SKM-1 (cell line): ENCODE measurements at regions not wholly inside any gene's neighbourhood (a gene's known extent, or its start where the extent isn't known, plus 50 kb on each side); places are given as distances from the start of the nearest gene placed in this dataset.

Experiments
- DNase-seq: peaks from one replicate; lab custom pipeline; 2025; ENCODE audit not compliant: unreplicated experiment; lab: John Stamatoyannopoulos, UW

DNA sequence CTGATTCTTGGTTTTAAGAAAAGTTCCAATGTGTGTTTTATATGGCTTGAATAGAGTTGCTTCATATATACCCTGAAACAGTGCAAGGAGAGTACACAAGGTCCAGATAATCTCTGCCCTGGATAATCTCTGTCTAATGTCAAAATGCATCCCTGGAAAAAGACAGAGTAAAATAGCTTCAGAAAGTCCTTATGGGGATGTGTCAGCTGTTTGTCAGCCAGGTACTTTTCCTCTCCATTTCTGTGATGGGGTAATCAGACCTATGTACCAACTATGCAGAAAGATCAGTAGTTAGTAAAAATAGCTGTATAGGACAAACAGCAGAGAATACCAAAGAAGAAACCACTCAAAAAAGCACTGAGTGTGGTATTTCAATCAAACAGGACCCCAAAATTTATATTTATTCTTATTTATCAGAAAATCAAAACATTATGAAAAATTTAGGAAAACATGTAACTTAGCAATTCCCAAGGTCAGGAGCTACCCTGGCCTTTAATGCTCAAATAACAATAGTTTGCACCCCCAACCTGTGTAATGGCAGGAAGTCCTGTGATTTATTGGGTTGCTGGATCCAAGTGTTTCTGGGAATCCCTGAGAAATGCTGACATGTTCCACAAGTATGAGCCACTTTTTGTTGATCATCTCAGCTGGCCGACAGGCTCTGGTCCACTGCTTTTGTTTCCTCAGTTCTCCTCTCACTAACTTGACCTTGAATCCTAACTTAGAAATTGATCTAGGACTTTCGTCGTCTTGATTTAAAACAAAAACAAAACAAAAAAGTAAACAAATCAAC lies 69.6 kb downstream of the MDH1 start:
- DNase-seq, result no peak

DNA sequence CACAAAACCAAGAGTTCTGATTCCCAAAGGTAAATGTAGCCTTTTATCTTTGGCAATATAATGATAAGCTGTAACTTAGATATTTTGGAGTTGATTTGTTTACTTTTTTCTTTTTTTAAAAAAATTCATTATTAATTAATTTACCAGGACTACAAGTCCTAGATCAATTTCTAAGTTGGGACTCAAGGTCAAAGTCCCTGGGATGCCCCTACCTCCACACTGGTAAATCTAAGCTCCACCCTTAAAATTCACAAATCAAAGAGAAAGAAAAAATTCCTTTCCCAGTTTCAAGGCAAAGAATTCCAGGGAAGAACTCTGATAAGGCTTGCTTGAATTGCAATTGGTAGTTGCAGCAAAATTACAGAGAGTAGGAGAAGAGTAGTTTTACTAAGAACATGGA lies 71.3 kb downstream of the MDH1 start:
- DNase-seq, result no peak

DNA sequence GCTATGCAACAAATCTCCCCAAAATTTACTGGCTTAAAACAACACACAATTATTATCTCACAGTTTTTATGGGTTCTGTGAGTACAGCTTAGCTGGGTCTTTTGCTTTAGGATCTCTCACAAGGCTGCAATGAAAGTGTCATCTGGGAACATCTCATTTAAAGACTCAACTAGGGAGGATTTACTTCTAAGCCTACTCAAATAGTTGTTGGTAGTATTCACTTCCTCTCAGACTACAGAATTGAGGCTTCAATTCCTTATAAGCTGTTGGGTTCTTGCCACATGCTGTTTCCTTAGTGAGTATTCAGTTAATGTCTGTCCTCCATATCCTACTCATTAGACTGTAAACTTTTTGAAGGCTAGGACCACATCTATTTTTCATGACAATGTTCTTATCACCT lies 72.3 kb downstream of the MDH1 start:
- no peak for DNase-seq

DNA sequence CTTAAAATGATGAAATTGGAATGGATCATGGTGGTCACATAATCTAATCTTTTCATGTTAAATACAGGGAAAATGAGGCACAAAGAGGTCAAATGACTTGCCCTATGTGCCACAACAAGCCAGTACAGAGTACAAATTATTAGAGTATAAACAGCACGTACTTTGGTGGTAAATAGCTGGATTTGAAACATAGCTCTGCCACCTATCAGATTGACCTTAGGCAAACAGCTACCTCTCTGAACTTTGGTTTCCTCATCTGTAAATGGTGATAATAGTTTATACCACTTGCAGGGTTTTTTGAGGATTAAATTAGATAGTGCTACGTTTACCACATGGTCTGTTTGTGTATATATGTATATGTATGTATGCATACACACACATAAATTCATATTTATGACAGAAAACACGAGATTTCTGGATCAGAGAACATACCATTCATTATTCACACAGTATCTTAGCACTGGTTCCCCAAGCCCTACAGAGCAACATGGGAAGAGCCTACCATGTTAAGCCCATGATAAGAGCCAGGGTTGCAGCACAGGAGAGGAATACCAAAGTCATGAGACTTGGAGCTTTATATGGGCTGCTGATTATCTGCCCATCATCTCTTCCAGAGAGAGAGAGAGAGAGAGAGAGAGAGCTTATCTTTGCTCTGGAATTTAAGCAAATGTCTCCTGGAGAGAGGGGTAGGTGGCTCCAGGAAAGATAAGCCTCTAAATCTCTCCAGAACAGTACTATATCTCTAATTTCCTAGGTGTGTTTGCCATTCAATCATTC lies 73.5 kb downstream of the MDH1 start:
- DNase-seq, result no peak

DNA sequence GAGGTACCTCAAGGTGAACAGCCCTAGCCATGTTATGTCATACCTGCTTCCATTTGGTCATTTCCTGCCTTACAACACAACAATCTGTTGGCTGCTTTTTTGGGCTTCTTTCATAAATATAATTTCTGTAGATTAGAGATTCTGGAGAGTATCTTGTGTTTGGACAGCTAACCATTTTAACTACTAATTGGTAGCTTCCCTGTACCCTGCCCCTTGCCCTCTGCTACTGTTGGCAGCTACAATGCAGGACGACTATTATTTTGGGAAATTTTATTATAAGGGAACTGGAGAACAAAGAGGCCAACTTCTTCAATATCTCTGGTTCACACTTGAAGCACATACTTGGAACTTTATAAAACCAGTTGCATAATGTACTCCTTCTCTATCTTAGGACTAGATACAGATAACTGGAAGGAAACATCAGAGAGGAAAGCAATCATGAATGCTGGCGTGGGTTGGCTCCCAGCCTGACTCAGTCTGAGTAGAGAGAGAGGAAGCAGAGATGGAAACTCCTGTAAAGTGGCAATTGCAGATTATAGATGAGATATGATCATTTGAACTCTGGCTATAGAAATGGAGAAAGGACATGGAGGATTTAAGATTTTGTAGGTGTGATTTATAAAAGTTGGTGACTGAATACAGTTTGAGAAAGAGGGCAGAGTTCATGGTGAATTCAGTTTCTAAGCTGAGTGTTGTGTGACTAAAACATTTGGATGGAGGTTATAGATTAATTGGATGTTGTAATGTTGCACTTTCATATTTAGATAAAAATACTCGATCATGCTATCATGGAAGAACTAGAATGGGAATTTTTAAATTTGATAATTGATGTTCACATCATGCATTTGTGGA lies 74.5 kb downstream of the MDH1 start:
- no peak for DNase-seq

DNA sequence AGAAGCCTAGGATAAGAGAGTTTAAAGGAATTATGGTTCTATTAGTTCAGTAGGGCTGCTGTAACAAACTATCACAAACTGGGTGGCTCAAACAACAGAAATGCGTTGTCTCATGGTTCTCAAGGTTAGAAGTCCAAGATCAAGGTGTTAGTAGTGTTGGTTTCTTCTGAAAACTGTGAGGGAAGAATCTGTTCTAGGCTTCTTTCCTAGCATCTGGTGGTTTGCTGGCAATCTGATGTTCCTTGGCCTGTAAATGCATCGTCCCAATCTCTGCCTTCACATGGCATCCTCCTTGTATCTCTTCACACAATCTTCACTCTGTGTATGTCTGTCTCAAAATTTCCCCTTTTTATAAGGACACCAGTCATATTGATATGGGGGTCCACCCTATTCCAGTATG lies 76.3 kb downstream of the MDH1 start:
- DNase-seq, result no peak

DNA sequence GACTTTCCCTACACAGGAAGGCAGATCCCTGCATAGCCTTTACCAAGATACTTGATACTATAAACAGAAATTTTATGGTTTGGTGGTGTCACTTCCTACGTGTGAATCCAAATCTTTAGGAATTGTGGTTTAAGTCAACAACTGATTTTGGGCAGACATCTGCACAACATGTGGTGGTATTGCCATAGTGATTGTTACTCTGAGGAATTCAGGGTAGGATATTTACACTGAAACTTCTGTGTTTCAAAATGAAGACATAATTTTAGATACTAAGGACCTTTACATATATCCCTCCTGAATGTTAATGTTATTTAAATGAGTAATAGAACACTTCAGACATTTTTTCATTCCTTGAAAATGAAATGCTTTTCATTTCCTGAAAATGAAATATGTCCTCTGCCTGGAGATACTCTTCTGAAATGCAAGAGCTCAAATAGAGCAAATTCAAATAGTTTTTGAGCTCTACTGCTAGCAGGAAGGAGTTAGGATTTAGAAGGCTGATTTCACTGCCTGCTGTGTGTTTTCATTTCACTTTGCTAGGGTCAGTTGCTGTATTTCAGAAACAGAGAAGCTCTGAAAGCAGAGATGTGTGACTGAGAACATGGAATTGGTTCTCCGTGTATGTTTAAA lies 77.2 kb downstream of the MDH1 start:
- DNase-seq, result no peak

DNA sequence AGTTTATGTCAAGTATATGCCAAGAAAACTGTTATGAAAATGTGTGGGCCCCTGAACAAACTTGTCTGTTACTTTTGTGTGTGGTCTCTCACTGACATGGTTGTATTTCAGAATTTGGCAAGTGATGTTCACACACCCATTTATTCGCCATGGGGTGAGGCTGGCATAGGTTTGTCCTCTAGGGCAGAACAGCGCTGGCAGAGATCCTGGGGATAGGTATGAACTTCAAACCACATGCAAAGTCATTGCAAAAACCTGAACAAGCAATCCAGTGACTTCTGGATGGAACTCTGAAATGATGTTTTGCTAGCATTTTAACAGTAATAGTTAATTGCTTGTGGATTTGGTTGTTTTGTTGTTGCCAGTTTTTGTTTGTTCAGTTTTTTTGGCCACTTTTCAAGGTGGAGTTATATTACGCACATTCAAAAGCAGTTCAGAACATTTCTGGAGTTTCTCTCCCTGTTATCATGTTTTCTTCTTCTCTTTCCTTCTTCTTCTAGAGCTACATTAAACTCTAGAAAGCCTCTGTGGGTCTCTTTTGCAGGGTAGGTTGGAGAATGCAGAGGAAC lies 78.5 kb downstream of the MDH1 start:
- DNase-seq, result no peak

DNA sequence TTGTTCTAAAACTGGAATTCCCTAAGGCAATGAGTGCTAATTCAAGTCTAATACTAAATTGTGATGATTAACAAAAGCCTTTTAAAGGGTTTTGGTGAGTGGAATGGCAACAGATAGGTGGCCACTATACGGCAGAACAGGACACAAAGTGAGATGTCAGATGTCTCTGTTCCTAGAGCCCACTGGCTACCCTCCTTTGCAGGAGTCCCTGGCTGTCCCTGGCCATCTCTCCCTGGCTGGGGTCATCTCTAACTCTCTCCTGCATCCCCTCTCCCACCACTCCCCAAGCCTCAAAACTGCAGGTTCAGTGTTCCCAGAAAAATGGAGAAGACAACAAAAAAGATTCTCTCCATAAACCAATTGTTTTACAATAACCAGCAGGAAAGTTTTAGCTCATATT lies 79.2 kb downstream of the MDH1 start:
- DNase-seq, result no peak

DNA sequence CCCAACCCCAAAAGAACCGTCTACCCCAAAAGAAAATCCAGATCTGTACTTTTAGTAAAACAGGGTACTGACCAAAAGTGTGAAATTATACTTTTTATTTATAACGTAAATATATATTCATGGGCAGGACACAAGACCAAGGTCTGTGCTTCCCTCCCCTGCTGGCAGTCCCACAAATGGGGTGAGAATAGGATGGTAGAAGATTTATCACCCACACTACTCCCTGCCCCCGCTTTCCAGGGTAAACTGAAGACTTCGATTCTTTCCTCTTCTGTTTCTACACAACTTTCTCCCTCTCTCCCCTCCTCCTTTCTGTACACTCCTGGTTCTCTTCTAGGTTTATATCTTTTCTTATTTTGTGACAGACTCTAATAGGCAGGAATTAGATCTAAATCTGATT lies 79.7 kb downstream of the MDH1 start:
- DNase-seq, result no peak

DNA sequence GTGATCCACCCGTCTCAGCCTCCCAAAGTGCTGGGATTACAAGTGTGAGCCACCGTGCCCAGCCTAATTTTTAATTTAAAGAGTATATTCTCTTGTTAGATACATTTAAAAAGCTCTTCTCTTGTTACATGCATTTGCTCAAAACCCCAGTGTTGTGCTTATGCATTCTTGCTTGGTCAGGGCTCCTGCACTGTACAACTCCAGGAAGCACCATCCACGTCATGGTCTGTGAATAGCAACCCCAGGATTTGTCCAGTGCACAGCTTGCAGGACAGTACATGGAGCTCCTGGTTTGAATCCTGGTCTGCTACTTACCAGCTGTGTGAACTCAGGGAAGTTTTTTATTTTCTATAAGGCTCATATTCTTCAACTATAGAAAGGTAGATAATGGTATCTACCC lies 80.8 kb downstream of the MDH1 start:
- no peak for DNase-seq

DNA sequence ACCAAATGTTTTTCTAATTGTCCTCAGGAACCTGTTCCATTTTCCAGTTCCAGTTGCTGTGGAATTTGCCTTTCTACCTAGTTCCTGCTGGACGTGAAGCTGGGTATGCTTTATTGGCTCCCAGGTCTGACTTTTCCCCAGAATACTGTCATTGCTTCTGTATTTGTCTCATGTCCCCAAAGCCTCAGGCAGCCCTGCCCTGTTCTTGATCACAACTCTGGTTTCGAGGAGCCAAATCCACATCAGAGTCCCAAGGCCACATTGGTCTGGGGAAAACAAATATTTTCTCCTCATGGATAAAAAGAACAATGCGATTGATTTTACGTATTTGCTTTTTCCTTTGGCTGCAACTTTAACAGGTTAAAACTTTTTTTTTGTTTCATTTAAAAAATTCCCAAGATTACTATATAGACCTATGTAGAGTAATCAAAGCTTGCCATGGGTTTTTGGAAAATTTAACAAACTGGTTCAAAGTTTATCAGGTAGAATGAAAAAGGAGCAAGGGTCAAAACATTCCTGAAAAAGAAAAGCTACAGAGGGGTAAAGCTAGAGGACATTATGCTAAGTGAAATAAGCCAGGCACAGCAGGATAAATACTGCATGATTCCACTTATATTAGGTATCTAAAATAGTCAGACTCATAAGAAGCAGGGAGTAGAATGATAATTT lies 85.2 kb downstream of the MDH1 start:
- no peak for DNase-seq

DNA sequence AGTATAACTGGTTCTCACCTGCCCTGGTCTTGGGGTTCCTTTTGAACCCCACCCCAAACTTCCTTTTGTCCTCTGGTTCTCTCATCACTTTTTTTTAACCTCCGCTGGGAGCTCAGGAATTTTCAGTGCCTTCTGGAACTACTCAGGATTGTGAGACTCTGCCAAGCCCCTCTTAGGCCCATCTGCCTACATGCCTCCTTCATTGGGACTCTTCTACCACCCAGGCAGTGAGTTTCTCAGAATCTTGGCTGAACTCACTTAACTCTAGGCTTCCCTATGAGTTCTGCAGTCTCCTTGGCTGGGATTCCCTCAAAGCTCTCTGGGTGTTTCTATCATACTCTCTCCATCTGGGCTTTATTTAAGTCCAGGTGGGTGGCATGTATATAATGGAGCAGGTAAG lies 86.3 kb downstream of the MDH1 start:
- DNase-seq, result no peak

DNA sequence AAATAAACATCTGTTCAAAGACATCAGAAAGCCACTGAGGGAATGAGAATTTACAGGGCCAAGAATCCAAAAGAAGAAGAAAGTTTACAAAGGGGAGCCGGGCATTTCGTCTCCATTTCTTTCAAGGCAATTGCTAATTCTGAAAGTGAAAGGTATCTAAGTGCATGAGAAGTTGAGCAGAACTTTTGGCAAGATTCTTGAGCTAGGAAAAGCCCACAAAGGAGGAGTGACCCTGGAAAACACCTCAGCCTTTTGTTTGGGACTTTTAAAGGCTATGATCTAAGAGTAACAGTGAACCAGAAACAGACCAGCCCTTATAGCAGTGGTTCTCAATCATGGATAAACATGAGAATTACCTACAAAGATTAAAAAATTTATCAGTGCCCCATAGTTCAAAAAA lies 87.4 kb downstream of the MDH1 start:
- no peak for DNase-seq

DNA sequence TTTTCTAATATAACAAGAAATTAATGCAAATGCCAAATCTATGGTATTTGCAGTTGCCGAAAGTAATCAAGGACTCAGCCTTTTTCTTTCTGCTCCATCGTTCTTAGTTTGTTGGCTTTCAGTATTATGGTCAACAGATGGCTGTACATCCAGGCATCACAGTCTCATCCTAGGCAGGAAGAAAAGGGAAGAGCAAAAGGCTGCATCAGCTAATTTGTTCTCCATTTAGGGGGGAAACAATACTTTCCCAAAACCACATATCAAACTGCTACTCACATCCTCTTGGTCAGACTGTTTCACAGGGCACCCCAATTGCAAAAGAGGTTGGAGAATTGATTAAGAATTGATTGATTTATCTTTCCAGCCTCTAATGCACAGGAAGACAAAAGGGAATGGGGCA lies 89.3 kb downstream of the MDH1 start:
- no peak for DNase-seq

DNA sequence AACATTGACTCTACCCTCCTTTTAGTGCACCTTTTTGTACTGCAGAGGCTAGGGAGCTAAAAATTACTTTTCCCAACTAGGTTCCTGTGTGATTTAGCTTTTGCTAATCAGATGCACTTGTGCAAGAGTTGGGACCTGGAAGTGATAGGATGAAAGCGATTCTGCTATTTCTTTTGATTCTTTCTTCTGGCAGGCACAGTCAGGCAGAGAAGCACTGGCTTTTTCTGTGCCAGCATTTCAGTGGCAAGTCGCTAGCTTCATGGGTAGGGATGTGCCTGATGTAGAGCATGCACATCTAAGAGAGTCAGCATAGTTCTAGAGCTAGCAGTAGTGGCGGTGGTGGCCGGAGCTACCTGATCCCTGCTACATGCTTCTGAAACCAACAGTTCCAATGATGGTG lies 89.8 kb downstream of the MDH1 start:
- no peak for DNase-seq

DNA sequence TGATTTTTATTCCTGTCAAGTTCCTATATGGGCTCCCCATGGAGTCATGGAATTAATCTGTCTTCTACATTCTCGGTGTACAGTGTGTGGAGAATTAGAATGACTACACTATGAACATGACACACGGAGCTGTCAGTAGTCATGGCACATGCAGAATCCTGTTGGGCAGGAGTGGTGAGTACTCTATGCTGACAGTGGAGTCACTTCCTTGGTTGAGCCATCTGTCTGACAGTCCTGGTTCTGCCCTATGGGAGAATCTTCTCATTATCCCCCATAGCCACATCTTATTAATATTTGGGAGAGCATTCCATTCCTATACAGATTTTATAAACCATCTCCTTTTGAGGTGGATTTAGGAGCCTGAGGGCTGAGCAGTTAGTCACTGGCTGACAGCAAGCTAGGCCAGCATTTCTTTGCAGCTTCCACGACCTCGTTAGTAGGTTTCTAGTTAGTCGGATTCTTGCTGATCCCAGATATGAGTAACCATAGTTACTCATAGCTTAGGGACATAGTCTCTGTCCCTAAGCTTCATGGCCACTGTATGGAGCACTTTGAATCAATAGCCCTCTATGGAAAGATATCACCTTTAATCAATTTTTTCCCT lies 90.6 kb downstream of the MDH1 start:
- DNase-seq, result no peak

DNA sequence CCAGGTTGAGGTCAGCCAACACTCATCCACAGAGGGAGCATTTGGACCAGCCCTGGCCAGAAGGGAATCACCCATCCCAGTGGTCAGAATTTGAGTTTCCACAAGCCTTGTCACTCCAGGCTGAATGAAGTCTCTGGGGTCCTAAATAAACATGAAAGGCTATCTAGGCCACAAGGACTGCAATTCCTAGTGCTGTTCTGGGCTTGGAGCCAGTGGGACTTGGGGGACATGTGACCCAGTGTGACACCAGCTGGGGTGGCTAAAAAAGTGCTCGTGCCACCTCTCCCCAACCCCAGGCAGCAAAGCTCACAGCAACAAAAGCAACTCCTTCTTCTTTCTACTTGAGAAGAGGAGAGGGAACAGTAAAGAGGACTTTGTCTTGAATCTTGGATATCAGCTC lies 91.7 kb downstream of the MDH1 start:
- no peak for DNase-seq

DNA sequence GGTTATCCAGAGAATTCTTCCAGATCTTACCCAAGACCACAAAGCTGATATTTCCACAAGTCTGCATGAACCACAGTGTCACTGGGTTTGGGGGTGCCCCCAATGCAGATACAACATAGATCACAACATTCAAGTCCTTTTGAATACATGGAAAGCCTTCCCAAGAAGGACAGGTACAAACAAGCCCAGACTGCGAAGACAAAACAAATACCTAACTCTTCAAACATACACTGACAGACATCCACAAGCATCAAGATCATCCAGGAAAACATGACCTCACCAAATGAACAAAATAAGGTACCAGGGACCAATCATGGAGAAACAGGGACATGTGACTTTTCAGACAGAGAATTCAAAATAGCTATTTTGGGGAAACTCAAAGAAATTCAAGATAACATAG lies 93.1 kb downstream of the MDH1 start:
- DNase-seq, result no peak

DNA sequence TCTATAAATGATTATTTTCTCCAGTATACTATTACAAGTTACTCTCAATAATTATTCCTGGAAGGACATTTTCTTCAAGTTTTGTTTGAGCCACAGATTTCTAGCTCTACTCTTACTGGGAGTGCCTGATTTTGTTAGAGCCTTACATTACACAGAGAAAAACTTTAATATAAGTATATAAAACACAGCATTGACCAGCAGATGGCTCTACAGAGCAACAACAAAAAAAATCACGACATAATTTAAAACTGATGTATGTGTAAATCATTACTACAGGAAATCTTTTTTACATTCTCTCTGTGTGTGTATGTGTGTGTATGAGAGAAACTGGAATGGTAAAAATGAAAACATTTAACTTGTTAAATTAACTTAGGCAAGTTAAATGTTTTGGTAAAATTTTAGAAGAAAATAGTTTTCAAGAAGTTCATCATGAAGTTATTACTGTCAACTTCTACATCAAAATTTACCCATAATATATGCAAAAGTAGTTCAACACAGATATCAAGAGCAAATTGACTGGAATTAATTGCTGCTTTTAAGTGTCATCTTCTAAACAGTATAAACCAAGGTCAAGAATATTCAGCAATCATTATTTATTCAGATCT lies 103.3 kb downstream of the MDH1 start:
- DNase-seq, result no peak
